GM18868 (cell line): ENCODE measurements at regions not wholly inside any gene's neighbourhood (a gene's known extent, or its start where the extent isn't known, plus 50 kb on each side); places are given as distances from the start of the nearest gene placed in this dataset.
A peak's percentile ranks its signal among the peaks of the same experiment; 100 is the strongest.

ENCODE experiments used
- ATAC-seq: cut with Tn5 transposase; IDR thresholded peaks from one replicate; pipeline ENCODE4 v1.9.1; 2021; ENCODE audit warnings: mild to moderate bottlenecking, moderate library complexity; ENCODE audit not compliant: unreplicated experiment

GRCh38 chr5:35324679-35325078, 94.4 kb upstream of the PRLR start:
- ATAC-seq: no peak

GRCh38 chr5:35324201-35324600, 93.9 kb upstream of the PRLR start:
- no peak for ATAC-seq

- peak; percentile 26 for ATAC-seq
These were observed 89.7 kb upstream of the PRLR start for GRCh38 chr5:35320029-35320428.

- peak; percentile 95 for ATAC-seq
These were observed 89.2 kb upstream of the PRLR start for GRCh38 chr5:35319333-35320002.

- ATAC-seq: no peak
These were observed 87.3 kb upstream of the PRLR start for GRCh38 chr5:35317586-35317985.

- ATAC-seq: peak; percentile 19
These were observed 86.5 kb upstream of the PRLR start for GRCh38 chr5:35316611-35317274.

GRCh38 chr5:35313291-35313690, 83.0 kb upstream of the PRLR start:
- no peak for ATAC-seq

GRCh38 chr5:35312267-35312666, 82.0 kb upstream of the PRLR start:
- ATAC-seq: no peak

- ATAC-seq: no peak
These were observed 79.3 kb upstream of the PRLR start for GRCh38 chr5:35309365-35310130.

- ATAC-seq: peak; percentile 94
These were observed 78.1 kb upstream of the PRLR start for GRCh38 chr5:35308421-35308820.

- ATAC-seq: no peak
These were observed 76.6 kb upstream of the PRLR start for GRCh38 chr5:35306716-35307365.

- ATAC-seq: no peak
These were observed 75.2 kb upstream of the PRLR start for GRCh38 chr5:35305336-35306020.

GRCh38 chr5:35304291-35304690, 74.0 kb upstream of the PRLR start:
- no peak for ATAC-seq

- peak; percentile 56 for ATAC-seq
These were observed 72.9 kb upstream of the PRLR start for GRCh38 chr5:35303152-35303551.

GRCh38 chr5:35302544-35302943, 72.3 kb upstream of the PRLR start:
- ATAC-seq: peak; percentile 96

- ATAC-seq: no peak
These were observed 67.5 kb upstream of the PRLR start for GRCh38 chr5:35297755-35298154.

- ATAC-seq: no peak
These were observed 64.7 kb upstream of the PRLR start for GRCh38 chr5:35294976-35295375.

GRCh38 chr5:35294017-35294416, 63.7 kb upstream of the PRLR start:
- ATAC-seq: no peak

GRCh38 chr5:35285435-35285834, 55.1 kb upstream of the PRLR start:
- no peak for ATAC-seq

GRCh38 chr5:35285011-35285410, 54.7 kb upstream of the PRLR start:
- ATAC-seq: no peak

- no peak for ATAC-seq
These were observed 54.1 kb upstream of the PRLR start for GRCh38 chr5:35284364-35284763.
